Activated CD8-positive, alpha-beta memory T cell treated with anti-CD3 and anti-CD28 coated beads, Interleukin-2, amount 50 U/mL, for 24 hours (primary cell): ENCODE measurements at regions not wholly inside any gene's neighbourhood (a gene's known extent, or its start where the extent isn't known, plus 50 kb on each side); places are given as distances from the start of the nearest gene placed in this dataset.

Experiments
- DNase-seq: peaks from one replicate; pipeline ENCODE4 v3.0.0-alpha.2; 2020; ENCODE audit errors: extremely low read depth

DNA sequence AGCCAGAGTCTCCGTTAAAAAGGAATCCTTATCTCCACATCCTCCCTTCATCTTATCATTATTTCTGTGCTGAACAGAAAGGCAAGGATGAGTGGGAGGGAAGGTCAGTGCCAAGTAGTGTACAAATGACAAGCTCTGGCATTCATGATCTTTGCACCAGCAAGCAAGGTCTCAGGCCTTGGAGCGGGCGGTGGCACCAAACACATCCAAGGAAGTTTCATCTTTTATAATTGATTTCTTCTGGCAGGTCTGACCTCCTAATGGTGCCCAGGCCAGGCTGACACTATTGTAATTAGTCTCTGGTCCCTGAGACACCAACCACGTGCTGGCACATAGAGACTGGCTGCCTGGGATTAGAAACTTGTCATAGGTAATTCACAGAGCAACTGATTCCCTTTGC, 336.6 kb downstream of the EN1 start:
- DNase-seq = no peak

DNA sequence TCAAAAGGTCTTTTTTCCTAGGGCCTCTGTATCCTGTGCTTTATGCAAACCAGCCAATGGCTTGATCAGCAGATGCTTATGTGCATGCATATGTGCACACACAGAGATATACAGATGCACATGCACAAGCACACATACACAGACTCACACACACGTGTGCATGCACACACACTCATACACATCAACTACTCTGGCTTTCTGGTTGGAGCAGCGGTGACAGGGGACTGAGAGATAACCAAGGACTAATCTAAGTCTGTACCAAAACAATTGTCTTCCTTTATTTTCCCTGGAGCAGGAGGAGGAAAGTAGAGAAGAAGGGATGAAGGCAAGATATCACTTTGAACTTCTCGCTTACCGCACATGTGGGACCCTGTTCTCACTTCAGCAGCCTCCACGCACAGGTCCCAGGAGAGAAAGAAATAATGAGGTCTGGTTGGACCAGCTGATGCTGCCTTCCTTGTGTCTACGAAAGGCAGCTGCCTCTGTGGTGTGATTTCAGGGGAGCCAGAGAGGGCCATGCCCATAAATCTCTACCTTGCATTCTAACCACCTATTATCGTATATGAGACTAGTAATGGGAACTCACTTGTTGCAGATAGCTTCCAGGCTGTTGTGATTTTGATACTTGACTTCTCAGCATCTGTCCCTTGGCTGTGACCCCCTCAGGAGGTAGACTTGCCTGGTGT, 338.0 kb downstream of the EN1 start:
- DNase-seq = no peak

GRCh38 chr2:118508282-118508681, 339.2 kb downstream of the EN1 start:
- DNase-seq = no peak

- no peak for DNase-seq
Measured at GRCh38 chr2:118505436-118505835, 342.0 kb downstream of the EN1 start.

DNA sequence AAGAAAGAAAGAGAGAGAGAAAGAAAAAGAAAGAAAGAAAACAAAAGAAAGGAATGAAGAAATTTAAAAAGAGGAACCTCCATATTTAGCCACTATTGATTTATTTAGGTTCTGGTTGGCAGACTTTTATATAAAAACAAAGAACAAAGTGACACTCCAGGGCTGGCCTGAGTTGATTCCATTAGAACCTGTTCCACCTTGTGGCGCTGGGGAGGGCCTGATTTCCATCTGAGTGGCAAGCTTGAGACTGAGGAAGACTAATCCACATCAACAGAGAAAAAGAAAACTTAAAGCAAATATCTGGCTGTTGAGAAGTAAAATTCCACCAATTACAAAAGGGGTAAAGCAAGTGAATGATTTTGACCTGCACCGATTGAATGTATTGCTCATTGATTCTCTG, 345.3 kb downstream of the EN1 start:
- DNase-seq = no peak

- DNase-seq = no peak
Measured at GRCh38 chr2:118498943-118499342, 348.5 kb downstream of the EN1 start.

GRCh38 chr2:118496870-118497611, 350.4 kb downstream of the EN1 start:
- no peak for DNase-seq

DNA sequence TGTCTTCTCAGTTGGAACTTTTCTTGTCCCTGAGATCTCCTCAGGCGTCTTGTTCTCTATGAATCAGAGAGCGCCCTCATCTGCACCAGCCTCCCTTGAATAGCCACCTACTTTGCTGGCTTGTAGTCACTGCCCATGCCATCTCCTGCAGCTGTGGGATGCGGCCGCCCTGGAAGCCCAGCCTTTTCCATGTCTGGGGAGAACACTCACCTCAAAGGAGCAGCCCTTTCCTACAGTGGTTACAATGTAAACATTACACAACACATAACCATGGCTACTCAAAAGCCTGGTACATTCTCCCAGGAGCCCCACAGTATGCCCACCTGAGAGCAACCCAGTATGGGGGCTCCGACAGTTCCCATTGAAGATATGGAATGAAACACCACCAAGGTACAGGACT, 351.0 kb downstream of the EN1 start:
- DNase-seq = no peak

DNA sequence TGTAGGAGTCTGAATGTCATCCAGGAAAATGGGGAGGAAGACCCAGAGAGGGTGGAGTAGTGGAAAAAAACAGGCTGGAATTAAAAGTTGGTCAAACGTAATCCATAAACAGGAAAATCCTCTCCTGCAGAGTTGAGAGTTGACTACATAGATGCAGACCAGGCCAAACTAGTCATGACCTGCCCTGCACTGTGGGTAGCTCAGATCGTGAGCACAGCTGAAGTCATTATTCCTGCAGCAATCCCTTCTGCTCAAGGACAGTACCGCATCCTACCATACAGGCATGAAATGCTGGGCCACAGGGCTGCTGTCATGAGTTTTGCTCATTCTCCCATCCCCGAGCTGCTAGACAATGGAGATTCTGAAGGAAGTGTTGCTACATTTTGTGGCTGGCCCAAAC, 352.2 kb downstream of the EN1 start:
- DNase-seq = no peak

GRCh38 chr2:118493213-118493612, 354.2 kb downstream of the EN1 start:
- no peak for DNase-seq

GRCh38 chr2:118492335-118492734, 355.1 kb downstream of the EN1 start:
- DNase-seq = no peak

DNA sequence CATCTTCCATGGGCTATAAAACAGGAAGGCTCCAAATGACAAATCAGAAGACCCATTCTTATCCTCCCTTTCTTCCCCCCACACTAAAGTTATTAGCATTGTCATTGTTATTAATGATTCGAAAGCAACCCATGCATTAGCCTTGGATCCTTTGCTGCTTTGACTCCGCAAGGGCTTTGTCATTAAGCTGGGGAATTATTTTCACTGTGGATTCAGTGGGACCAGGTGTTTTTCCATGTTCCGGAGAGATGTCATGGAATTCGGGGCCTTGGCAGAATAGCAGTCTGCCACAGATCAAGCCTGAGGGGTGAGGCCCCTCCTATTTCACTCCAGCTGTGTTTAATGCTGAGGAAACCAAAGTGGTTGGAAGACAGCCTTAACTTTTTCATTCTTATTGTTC, 357.1 kb downstream of the EN1 start:
- DNase-seq = no peak

DNA sequence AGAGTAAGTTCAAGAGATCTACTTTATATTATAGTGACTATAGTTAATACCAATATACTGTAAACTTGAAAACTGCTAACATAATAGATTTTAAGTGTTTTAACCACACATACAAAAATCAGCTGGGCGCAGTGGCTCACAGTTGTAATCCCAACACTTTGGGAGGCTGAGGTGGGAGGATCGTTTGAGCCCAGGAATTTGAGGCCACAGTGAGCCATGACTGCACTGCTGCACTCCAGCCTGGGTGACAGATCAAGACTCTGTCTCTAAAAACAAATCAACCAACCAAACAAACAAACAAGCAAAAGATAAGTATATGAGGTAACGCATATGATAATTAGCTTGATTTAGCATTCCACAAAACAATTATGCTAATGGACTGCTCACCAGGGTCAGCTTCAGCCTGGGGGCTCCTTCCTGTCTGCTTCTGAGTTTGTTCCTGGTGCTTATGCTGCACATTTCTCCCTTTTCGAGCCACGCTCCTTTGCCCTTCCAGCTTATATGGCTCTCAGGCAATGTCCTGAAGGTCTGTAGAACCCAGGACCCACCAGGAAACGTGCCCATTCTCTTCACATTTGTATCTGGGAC, 357.6 kb downstream of the EN1 start:
- DNase-seq = no peak

DNA sequence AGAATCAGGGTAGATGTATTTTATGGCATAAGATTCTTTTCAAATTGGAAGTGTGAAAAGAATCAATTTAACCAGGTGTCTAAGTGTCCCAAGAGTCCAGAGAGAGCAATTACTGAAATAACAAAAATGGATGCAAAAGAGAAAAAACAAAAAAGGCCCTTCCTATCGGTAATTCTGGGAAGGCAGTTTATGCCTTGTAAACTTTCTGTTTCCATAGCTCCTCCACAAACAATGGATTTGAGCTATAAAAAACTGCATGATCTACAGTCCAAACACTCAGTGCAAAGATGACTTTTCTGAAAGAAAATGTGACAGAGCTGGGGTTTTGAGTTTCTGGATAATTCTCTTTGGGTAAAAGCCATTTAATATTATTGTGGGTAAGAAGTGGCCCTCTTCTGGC, 366.1 kb downstream of the EN1 start:
- DNase-seq = no peak

GRCh38 chr2:118479020-118479419, 368.4 kb downstream of the EN1 start:
- DNase-seq = no peak

DNA sequence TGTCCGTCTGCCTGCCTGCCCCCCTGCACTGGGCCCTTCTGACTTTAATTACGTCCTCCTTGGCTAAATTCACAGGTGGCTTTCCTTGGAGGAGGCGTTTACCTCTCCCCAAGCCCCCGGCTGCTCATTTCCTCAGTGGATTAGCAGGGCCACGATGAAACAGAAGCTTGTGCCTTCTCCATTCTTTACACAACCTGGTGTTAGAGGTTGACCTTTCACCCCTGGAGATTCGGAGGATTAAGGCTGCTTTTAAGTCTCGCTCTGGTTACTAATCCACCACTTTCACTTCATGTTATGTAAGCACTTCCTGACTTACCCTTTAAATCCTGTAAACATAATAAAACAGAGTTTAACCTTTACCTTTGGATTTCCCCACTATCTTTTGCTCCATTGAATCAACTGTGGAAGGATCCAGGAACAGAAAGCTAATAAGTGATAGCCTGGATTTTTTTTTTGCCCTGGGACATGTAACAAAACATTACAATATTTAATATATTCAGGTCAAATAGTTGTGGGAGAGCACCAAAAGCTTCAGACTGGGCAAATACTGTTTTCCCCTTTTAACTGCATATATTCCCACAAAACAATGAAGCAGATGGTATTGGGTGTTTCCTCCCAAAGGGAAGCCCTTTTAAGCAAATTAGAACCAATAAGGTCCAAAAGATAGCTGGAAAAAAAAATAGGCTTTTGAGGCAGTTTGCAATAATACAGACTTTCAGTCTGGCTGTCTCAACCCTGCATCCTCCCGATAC, 370.2 kb downstream of the EN1 start:
- DNase-seq = no peak

DNA sequence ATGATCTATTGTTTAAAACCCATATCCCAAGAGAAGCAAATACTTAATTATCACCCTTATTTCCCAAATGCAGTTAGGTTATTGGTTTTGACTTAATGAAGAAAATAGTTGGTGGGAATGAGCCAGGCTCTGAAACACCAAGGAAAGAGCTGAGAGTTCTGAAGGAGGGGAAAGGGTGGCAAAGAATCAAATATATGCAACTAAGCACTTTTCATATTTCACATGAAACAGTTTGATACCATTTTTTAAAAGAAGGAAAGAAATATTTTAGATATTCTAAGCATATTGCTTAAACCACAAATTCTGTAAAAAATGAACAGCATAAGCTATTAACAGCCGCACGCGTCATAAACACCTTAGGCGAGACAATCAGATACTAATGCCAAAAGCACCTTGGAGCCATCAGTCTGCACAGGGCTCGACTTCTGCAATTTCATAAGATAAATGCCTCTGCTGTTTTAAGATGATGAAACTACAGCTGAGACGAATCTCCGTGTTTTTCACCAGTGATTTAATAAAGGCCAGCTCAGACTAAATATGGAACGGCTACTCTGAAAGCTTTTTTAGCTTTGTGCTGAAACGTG, 371.7 kb downstream of the EN1 start:
- no peak for DNase-seq

- no peak for DNase-seq
Measured at GRCh38 chr2:118474541-118474920, 372.9 kb downstream of the EN1 start.

DNA sequence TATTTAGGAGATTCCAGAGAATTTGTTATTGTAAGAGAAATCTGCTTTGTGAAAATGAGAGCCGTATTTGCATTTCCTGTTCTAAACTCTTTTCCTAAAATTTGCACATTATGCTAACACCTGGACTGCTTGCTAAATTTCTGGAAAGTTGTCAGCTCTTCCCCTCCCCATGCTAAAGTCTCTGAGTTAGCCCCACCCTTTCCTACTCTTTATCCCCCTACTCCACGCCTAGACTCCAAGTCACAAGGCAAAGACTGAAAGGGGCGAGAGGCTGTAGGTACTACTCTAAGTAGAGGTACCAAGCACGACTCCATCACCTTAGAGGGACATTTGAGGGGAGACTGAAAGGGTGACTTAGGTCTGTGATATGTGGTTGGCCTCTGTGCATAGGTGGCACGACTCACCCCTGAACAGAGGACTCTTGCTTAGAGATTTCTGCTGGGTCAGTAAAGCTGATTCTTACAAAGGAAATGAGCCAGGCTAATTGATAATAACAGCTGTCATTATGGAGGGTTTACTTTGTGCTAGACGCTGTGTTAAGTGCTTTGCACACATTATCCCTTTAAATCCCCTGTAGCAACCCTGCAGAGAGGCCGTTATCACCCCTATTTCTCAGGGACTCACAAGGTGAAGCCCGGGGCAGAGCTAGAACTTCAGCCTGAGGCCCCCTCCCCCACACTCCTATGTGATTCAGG, 373.5 kb downstream of the EN1 start:
- DNase-seq = no peak

DNA sequence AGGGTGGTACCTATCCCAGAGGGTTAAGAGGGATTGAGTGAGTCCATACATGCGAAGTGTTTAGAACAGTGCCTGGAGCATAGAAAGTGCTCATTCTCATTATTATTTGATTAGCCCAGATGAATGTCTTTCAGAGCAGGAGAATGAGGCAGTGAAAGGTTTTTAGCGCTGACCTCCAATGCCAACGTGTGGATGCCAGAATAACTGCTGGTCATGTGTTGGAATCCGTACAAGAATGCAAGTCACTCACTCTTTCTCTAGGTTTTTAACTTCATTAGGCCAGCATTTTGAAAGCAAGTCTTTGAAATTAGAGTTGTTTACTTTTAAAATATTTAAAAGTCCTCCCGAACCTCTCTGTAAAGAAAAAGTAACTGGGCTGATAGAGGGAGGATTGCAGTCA, 374.2 kb downstream of the EN1 start:
- DNase-seq = no peak

GRCh38 chr2:118470297-118470696, 377.2 kb downstream of the EN1 start:
- DNase-seq = no peak

DNA sequence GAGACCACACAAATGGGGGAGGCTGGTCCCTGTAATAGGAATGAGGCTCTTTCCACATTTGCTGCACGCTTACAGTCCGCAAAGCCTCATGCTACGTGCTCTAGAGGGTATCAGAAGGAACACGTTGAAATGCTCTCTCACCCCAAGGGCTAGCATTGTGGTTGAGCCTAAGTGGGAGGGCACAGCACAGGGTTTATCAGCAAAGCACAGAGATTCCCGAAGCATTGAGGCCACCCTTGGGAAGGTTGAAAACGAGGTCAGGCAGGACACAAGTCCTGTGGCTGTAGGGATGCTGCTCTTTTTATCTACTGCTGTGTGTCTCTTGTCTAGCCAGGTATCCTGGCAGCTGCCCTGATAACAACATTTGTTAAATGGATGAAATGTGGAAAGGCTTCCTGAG, 378.3 kb downstream of the EN1 start:
- DNase-seq = no peak
